CD1c-positive myeloid dendritic cell (primary cell): ENCODE measurements at regions not wholly inside any gene's neighbourhood (a gene's known extent, or its start where the extent isn't known, plus 50 kb on each side); places are given as distances from the start of the nearest gene placed in this dataset.
"Not testable (repeated sequence)": the region's sequence is repeated elsewhere in the genome, so short reads cannot be mapped to it uniquely, and the experiment has no call there.

Experiments used
- DNase-seq: peaks from one replicate; pipeline ENCODE4 v3.0.0-alpha.2; 2016; ENCODE audit errors: extremely low spot score

- DNase-seq, result no peak
Measured at GRCh38 chr2:223294756-223295155, 242.8 kb downstream of the KCNE4 start.

GRCh38 chr2:223297788-223298187 lies 245.8 kb downstream of the KCNE4 start:
- DNase-seq, result no peak

DNA sequence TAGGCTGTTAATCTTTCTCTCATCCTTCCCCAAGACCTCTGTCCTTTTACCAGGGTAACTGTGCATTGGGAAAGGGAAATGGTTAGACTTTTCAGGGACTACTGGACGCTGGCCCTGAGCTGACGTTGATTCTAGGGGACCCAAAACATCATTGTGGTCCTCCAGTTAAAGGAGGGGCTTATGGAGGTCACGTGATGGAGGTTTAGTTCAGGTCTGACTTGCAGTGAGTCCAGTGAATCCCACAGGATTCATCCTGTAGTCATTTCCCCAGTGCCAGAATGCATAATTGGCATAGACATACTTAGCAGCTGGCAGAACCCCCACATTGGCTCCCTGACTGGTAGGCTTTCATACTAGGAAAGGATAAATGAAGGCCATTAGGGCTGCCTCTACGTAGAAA lies 246.3 kb downstream of the KCNE4 start:
- not testable (repeated sequence) for DNase-seq

DNA sequence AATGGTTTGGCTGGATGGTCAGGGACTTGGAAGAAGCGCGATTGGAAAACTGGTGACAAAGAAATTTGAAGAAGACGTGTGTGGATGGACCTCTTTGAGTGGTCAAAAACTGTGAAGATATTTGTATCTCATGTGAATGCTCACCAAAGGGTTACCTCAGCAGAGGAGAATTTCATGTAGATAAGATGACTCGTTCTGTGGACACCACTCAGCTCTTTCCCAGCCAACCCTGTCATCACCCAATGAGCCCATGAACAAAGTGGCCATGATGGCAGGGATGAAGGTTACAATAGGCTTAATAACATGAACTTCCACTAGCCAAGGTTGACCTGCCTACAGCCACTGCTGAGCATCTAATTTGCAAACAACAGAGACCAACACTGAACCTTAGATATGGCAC lies 248.3 kb downstream of the KCNE4 start:
- DNase-seq, result no peak

DNA sequence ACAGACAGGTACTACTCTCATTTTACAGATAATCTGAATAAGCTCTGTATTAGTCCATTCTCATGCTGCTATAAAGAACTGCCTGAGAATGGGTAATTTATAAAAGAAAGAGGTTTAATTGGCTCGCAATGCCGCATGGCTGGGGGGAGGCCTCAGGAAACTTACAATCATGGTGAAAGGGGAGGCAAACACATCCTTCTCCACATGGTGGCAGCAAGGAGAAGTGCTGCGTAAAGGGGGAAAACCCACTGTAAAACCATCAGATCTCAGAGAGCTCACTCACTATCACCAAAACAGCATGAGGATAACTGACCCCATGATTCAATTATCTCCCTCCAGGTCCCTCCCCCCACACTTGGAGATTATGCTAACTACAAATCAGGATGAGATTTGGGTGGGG lies 254.4 kb downstream of the KCNE4 start:
- no peak for DNase-seq

DNA sequence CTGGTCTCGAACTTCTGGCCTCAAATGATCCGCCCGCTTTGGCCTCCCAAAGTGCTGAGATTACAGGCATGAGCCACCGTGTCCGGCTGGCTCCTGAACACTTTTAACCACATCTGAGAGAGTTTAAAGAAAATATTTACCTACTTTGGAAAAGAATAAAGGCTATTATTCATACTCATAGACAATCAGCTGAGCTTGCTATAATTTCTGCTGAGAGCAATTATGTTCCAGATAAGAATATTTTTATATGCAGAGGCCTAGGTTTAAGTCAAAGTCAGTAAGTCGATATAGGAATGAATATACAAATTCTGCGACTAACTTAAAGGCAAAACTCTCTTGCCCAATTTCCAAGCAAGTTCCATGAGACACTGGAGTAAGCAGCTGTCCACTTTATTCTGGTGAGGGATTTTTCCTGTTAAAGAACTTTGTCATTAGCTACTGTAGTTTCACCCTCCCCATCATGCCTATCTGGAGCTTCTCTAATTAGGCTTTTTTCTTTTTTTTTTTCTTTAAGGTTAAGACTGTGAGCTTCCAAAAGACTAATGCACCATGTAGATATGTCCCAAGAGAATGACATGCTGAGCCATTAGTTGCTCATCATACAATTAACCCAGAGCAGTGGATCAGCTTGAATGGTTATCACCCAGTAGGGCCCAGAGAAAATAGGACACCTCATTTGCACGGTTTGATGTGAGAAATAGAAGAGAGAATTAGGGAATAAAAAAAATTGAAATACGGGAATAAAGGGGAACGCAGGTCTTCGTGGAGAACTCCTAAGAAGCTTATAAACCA lies 260.1 kb downstream of the KCNE4 start:
- DNase-seq, result no peak

DNA sequence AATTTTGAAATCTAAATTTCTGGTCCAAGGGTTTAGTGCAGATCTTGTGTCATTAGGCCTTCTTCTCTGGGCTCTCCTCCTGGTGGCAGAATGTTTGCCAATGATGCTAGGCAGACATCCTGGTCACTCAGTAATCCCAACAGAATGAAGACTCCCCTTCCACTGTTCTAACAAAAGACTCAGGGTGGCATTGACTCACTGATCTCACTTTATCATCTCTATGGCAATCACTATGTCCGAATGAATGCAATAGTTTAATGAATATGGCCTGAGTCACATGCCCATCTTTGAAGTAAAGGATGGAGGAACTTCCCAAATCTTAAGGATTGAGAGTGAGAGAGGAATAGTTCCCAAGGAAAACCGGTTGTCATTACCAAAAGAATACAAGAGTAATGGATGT lies 261.1 kb downstream of the KCNE4 start:
- DNase-seq, result no peak

GRCh38 chr2:223314811-223315210 lies 262.8 kb downstream of the KCNE4 start:
- DNase-seq, result no peak

DNA sequence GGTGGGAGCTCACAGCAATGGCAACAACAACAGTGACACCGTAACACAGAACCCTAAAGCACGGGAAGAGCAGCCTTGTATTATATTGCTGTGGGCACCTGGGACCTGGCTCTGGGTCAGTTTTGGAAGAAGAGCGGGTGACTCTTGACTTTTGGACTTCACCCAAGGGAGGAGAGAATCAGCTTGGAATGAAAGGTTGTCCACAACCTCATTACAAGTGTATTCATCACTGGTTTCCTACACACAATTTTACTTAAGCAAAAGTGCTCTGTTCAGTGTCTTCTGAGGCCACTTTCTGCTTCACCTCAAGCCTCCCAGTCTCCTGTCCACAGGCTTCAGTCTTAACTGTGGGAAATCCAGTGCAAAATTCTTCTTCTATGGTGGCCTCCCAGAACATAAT lies 263.8 kb downstream of the KCNE4 start:
- DNase-seq, result no peak

DNA sequence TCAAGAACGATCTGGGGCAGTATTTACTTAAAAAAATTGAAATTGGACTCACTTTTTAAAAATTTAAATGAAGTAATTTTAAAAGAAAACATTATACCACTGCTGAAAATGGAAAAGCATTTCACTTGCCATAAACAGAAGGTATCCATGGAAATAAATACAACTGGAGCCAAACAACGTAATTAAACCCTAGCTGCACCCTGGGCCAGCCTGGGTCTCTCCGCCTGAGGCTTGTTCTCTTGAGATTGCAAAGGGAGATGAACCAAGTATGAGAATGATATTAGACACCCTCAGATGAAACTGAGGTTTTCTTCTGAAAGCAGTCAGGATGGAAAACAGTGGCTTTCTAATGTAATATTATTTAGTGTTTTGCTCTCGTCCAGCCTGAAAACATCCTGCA lies 264.4 kb downstream of the KCNE4 start:
- no peak for DNase-seq

DNA sequence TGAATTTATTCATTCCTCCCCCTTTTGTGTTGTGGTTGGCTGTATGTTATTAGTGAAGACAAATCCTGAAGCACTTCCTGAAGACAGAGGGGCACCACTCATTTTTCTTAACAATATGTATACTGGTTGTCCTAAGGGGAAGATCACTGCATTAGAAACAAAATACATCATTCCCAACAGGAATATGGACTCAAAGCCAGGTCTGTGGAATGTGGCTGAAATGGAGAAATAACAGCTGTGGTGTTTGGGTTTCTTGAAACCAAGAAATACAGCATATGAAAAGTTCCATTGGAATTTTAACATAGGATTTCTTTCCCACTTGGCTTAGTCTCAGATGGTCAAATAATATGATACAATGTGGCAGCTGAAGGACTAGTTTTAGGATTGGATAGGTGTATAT lies 267.6 kb downstream of the KCNE4 start:
- no peak for DNase-seq

DNA sequence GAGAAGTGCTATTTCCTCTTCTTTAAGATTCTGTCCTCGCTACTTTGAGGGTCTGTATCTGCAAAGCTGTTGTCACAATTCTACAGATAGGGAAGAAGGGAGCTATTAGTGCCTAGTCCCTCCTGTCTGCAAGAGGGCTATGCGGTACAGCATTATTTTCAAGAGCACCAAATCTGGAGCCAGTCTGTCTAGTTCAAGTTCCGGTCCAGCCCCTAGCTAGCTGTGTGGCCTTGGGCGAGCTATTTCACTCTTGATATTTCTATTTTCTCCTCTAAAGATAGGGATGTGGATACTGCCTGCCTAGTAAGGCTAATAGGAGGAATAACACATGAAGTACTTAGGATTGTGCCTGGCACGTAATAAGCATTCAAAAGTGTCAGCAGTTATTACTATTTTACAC lies 272.4 kb downstream of the KCNE4 start:
- no peak for DNase-seq

- no peak for DNase-seq
Measured at GRCh38 chr2:223328578-223328977, 273.6 kb downstream of the SCG2 start.

GRCh38 chr2:223330747-223331146 lies 271.4 kb downstream of the SCG2 start:
- not testable (repeated sequence) for DNase-seq

GRCh38 chr2:223338016-223338415 lies 264.1 kb downstream of the SCG2 start:
- no peak for DNase-seq

- no peak for DNase-seq
Measured at GRCh38 chr2:223357076-223357475, 245.1 kb downstream of the SCG2 start.

- no peak for DNase-seq
Measured at GRCh38 chr2:223363085-223363484, 239.1 kb downstream of the SCG2 start.

DNA sequence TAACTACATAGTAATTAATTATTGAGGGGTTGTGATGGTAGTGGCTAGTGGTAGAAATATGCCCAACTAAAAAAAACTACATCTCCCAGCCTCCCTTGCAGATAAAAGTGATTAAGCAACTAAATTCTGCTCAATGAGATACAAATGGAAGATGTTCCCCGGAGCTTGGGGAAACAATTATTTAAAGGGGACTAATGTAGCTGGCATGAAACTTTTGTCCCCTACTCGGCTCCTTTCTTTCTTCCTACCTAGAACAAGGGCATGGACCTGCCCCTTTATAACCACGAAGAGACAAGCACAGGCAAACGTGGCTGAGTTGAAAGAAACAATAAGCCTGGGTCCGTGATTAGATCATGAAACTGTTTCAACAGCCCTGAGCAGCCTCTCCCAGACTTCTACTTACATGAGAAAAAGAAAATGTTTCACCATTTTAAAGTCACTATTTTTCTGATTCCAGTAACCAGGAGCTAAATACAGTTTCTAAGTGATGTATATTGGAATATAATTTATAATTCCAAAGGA lies 236.9 kb downstream of the SCG2 start:
- no peak for DNase-seq

DNA sequence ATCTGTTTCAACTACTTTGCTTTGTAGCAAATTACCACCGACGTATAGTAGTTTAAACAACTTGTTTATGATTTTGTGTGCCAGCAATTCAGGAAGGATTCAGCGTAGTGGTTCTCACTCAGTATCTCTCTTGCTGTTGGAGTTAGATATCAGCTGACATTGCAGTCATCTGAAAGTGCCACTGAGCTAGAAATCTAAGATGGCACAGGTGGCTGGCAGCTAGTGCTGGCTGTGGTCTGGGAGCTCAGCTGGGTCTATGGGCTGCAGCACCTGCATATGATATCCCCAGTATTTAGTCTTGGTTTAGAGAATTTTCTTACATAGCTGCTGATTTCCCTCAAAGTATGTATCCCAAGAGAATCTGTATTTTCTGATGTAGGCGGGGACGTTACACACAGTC lies 235.6 kb downstream of the SCG2 start:
- no peak for DNase-seq

GRCh38 chr2:223368481-223368880 lies 233.7 kb downstream of the SCG2 start:
- no peak for DNase-seq

GRCh38 chr2:223369889-223370288 lies 232.3 kb downstream of the SCG2 start:
- DNase-seq, result no peak

GRCh38 chr2:223383315-223383714 lies 218.8 kb downstream of the SCG2 start:
- DNase-seq, result no peak

- DNase-seq, result no peak
Measured at GRCh38 chr2:223386189-223386588, 216.0 kb downstream of the SCG2 start.

DNA sequence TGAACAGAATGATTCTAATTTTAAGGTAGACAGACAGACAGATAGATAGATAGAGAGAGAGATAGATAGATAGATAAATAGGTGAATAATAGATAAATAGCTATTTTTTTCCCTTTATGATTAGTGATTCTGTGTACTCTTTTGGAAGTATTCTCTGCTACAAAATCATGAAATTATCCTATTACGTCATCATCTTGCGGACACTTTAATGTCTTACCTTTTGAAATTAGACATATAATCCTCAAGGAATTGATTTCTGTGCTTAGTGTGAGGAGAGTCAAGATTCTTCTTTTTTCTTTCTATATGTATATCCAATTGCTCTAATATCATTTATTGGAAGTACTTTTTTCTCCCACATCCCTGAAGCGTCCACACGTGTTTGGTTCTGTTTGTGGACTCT lies 215.2 kb downstream of the SCG2 start:
- DNase-seq, result no peak
